HCT116 (cell line): ENCODE measurements at regions not wholly inside any gene's neighbourhood (a gene's known extent, or its start where the extent isn't known, plus 50 kb on each side); places are given as distances from the start of the nearest gene placed in this dataset.

Source experiments
- ATAC-seq: fragments of 200-7000 bp; cut with Tn5 transposase; 2 replicates; pipeline ENCODE4 v1.9.1; 2020; ENCODE audit warnings: mild to moderate bottlenecking, moderate library complexity
- BruUV-seq: library from RNA; stranded (reverse); fragments of 400-500 nt; replicated peaks from 2 replicates; lab custom pipeline; 2021; lab: Mats Ljungman, UMichigan
- CTCF ChIA-PET: fragments of 300-600 bp; sonication (Branson Sonifier 250); formaldehyde crosslinking; loops from one replicate; lab custom pipeline; 2021; ENCODE audit warnings: antibody characterized with exemption; lab: Charles Lee
- POLR2A ChIA-PET: fragments of 300-600, 350-600 bp; sonication (Branson Sonifier 250); formaldehyde crosslinking; loops from one replicate; lab custom pipeline; 2021; ENCODE audit warnings: antibody characterized with exemption; lab: Charles Lee
- RAD21 ChIA-PET, 2 experiments: fragments of 300-600 bp; sonication (Branson Sonifier 250); formaldehyde crosslinking; loops; one replicate each; lab custom pipeline; 2023; ENCODE audit warnings: low total read pairs in 2 of 2; ENCODE audit not compliant: uncharacterized antibody in 2 of 2, unreplicated experiment in 2 of 2, low non-redundant PET in 1 of 2; lab: Charles Lee
- DNase-seq: peaks from one replicate; pipeline ENCODE4 v3.0.0-alpha.2; 2010; ENCODE audit warnings: low read depth, low spot score
- H2AFZ ChIP-seq: fragments of 200-600 bp; shearing (Covaris generic), sonication (generic); 2 replicates; pipeline ENCODE4 v1.6.1; 2017; ENCODE audit warnings: low read depth, mixed run types, mixed read lengths, antibody characterized with exemption, low read length; ENCODE audit not compliant: poor library complexity, severe bottlenecking
- H3K27ac ChIP-seq: 2 replicates; pipeline ENCODE4 v1.5.1; 2012; ENCODE audit warnings: low read depth, low read length
- H3K27me3 ChIP-seq: fragments of 200-600 bp; sonication (generic); 2 replicates; pipeline ENCODE4 v1.6.1; 2016; ENCODE audit warnings: mixed run types, low read length, mixed read lengths; ENCODE audit not compliant: insufficient read depth
- H3K36me3 ChIP-seq, 2 experiments: fragments of 200-500 bp in 1 of 2; fragments of 200-600 bp in 1 of 2; sonication (Bioruptor generic) in 1 of 2; sonication (generic) in 1 of 2; 2 replicates each; pipeline versions ENCODE4 v1.5.1 to v1.6.1; 2014 to 2016; ENCODE audit warnings: low read length in 2 of 2, inconsistent platforms in 1 of 2, mixed read lengths in 1 of 2, mixed run types in 1 of 2; ENCODE audit not compliant: insufficient read depth in 2 of 2, control insufficient read depth in 1 of 2
- H3K4me1 ChIP-seq, 2 experiments: fragments of 200-600 bp in 1 of 2; sonication (generic) in 1 of 2; 2 replicates each; pipeline versions ENCODE4 v1.5.1 to v1.6.1; 2012 to 2017; ENCODE audit warnings: low read length in 2 of 2, inconsistent platforms in 1 of 2, mild to moderate bottlenecking in 1 of 2, mixed read lengths in 1 of 2, mixed run types in 1 of 2, moderate library complexity in 1 of 2; ENCODE audit not compliant: insufficient read depth in 2 of 2, control insufficient read depth in 1 of 2
- H3K4me2 ChIP-seq: fragments of 200-600 bp; sonication (generic); 2 replicates; pipeline ENCODE4 v1.6.1; 2017; ENCODE audit warnings: mixed run types, low read length, mixed read lengths
- H3K4me3 ChIP-seq, 2 experiments: fragments of 200-600 bp in 1 of 2; sonication (generic) in 1 of 2; replicated peaks in 1 of 2; 2 replicates each; pipeline ENCODE4 v1.5.1; 2011 to 2016; ENCODE audit warnings: low read length in 2 of 2, control low read depth in 1 of 2, low read depth in 1 of 2, mild to moderate bottlenecking in 1 of 2, mixed read lengths in 1 of 2, mixed run types in 1 of 2
- H3K79me2 ChIP-seq: fragments of 200-600 bp; sonication (generic); 2 replicates; pipeline ENCODE4 v1.6.1; 2017; ENCODE audit warnings: mild to moderate bottlenecking, mixed run types, low read length, moderate library complexity, mixed read lengths; ENCODE audit not compliant: insufficient read depth
- H3K9ac ChIP-seq: fragments of 200-600 bp; sonication (generic); 2 replicates; pipeline ENCODE4 v1.6.1; 2016; ENCODE audit warnings: low read length, mixed read lengths
- H3K9me2 ChIP-seq: fragments of 200-600 bp; sonication (generic), shearing (Covaris generic); 2 replicates; pipeline ENCODE4 v1.6.1; 2017; ENCODE audit warnings: mixed run types, mild to moderate bottlenecking, moderate library complexity; ENCODE audit not compliant: insufficient read depth
- H3K9me3 ChIP-seq, 2 experiments: fragments of 200-500 bp in 1 of 2; fragments of 200-600 bp in 1 of 2; sonication (Bioruptor generic) in 1 of 2; sonication (generic) in 1 of 2; 2 replicates each; pipeline ENCODE4 v1.6.1; 2014 to 2017; ENCODE audit warnings: low read length in 2 of 2, mixed read lengths in 2 of 2, inconsistent platforms in 1 of 2, low read depth in 1 of 2, mild to moderate bottlenecking in 1 of 2, mixed run types in 1 of 2, moderate library complexity in 1 of 2; ENCODE audit not compliant: control insufficient read depth in 1 of 2, insufficient read depth in 1 of 2
- H4K20me1 ChIP-seq: fragments of 200-600 bp; sonication (generic), shearing (Covaris generic); 2 replicates; pipeline ENCODE4 v1.6.1; 2017; ENCODE audit warnings: mixed run types, mild to moderate bottlenecking, moderate library complexity; ENCODE audit not compliant: insufficient read depth
- CBX3 ChIP-seq: IDR thresholded peaks from 2 replicates; pipeline ENCODE4 v1.6.1; 2012; ENCODE audit warnings: low read depth
- CTCF ChIP-seq, 3 experiments: fragments of 200-600 bp in 1 of 3; sonication (generic) in 1 of 3; IDR thresholded peaks in 2 of 3; conservative IDR thresholded peaks in 1 of 3; 2 replicates each; pipeline ENCODE4 v1.5.1; 2012 to 2017; ENCODE audit warnings: low read depth in 2 of 3, low read length in 2 of 3, antibody characterized with exemption in 1 of 3, borderline replicate concordance in 1 of 3, control low read depth in 1 of 3, mild to moderate bottlenecking in 1 of 3, mixed read lengths in 1 of 3, mixed run types in 1 of 3, moderate library complexity in 1 of 3; ENCODE audit not compliant: insufficient read depth in 1 of 3
- EGR1 ChIP-seq: IDR thresholded peaks from 2 replicates; pipeline ENCODE4 v1.6.1; 2012; ENCODE audit warnings: low read depth
- EZH2 ChIP-seq: fragments of 200-600 bp; sonication (generic); IDR thresholded peaks from 2 replicates; pipeline ENCODE4 v1.6.1; 2017; ENCODE audit warnings: antibody characterized with exemption, mixed run types
- RAD21 ChIP-seq: IDR thresholded peaks from 2 replicates; pipeline ENCODE4 v1.6.1; 2012; ENCODE audit warnings: low read depth, mild to moderate bottlenecking
- REST ChIP-seq: IDR thresholded peaks from 2 replicates; pipeline ENCODE4 v1.6.1; 2012; ENCODE audit warnings: low read depth
- SIN3A ChIP-seq: IDR thresholded peaks from 2 replicates; pipeline ENCODE4 v1.6.1; 2012; ENCODE audit warnings: low read depth
- TCF7L2 ChIP-seq: IDR thresholded peaks from 2 replicates; pipeline ENCODE4 v1.7.0; 2011; ENCODE audit warnings: borderline replicate concordance, inconsistent platforms; ENCODE audit not compliant: insufficient read depth, insufficient read length; ENCODE audit errors: extremely low read depth
- intact Hi-C: fragments of 100-400 bp; cut with micrococcal nuclease; formaldehyde crosslinking; loops from 2 replicates; pipeline ENCODE4 v1.10.0; 2022

- Histone ChIP-seq H3K4me3 (no peak overlapping the region), H4K20me1 (no peaks in the 10 kb centered on the region), H3K9ac (no peak overlapping the region), H3K4me1 (peaks cover 37 to 77% of the 10 kb centered on the region in 2 experiments; a peak in 3 of 4 replicates), H2AFZ (no peak overlapping the region), H3K36me3 (no peaks in the 10 kb centered on the region), H3K4me2 (0 out of 2 replicates have a peak overlapping the region, but pooled peaks have one; percentile 27), H3K9me2 (no peaks in the 10 kb centered on the region), H3K9me3 (no peaks in the 10 kb centered on the region), H3K27me3 (no peaks in the 10 kb centered on the region), H3K79me2 (peaks cover 38% of the 10 kb centered on the region), H3K27ac (no peak overlapping the region; the same call in 1 of the 2 replicates)
- no peak for ATAC-seq
- intact Hi-C loops = no loop called here
- DNase-seq = no peak
- no peak for TF ChIP-seq CBX3
- no peak for TF ChIP-seq CTCF (IDR thresholded peaks at IDR 0.05 in 2 of 3, conservative IDR thresholded peaks at IDR 0.05 in 1 of 3; ENCODE audit: borderline replicate concordance in 1 of 3, insufficient read depth in 1 of 3, low read depth in 2 of 3, low read length in 2 of 3)
- TF ChIP-seq EZH2 = no peak
- peak; percentile 28 for TF ChIP-seq TCF7L2
- ChIA-PET CTCF (no interaction called here), POLR2A (interaction anchor here (0.9 kb wide), 1 partner anchor 50 kb away, joined by 3 read pairs; no protein-coding TSS in a partner anchor), RAD21 (no interaction called here)
- no TSS peak for BruUV-seq
Observed at GRCh38 chrX:40148385-40149285, 50.9 kb upstream of the BCOR start.

- CTCF ChIA-PET = no interaction called here
- ATAC-seq = no peak
- intact Hi-C loops = no loop called here
- TF ChIP-seq EGR1 (no peak), RAD21 (no peak), SIN3A (no peak), REST (no peak), TCF7L2 (no peak), CTCF (IDR thresholded peaks at IDR 0.05 in 2 of 3, conservative IDR thresholded peaks at IDR 0.05 in 1 of 3; ENCODE audit: borderline replicate concordance in 1 of 3, insufficient read depth in 1 of 3, low read depth in 2 of 3, low read length in 2 of 3) (no peak)
Observed at GRCh38 chrX:40147971-40148370, 50.2 kb upstream of the BCOR start.

More at GRCh38 chrX:40147971-40148370, 50.2 kb upstream of the BCOR start:
- Histone ChIP-seq H3K27ac (no peak overlapping the region; the same call in 1 of the 2 replicates), H3K27me3 (no peaks in the 10 kb centered on the region), H3K79me2 (peaks cover 37% of the 10 kb centered on the region), H3K4me2 (0 out of 2 replicates have a peak overlapping the region, but pooled peaks have one; percentile 27), H3K9me3 (no peaks in the 10 kb centered on the region), H3K9ac (no peak overlapping the region), H3K36me3 (no peaks in the 10 kb centered on the region), H4K20me1 (no peaks in the 10 kb centered on the region), H3K4me1 (peaks cover 41 to 77% of the 10 kb centered on the region in 2 experiments; a peak in 3 of 4 replicates), H3K9me2 (no peaks in the 10 kb centered on the region), H3K4me3 (no peak overlapping the region), H2AFZ (no peak overlapping the region)
- BruUV-seq = no TSS peak
- POLR2A ChIA-PET = interaction anchor here (0.9 kb wide), 1 partner anchor 49 kb away, joined by 3 read pairs; no protein-coding TSS in a partner anchor
- RAD21 ChIA-PET = no interaction called here
- DNase-seq = no peak
